Spleen (tissue), 7 donors: ENCODE measurements at regions not wholly inside any gene's neighbourhood (a gene's known extent, or its start where the extent isn't known, plus 50 kb on each side); places are given as distances from the start of the nearest gene placed in this dataset.

Experiments used
- POLR2A ChIP-seq, 3 donors: fragments of 450-650 bp; IDR thresholded peaks; one replicate each; pipeline ENCODE4 v1.5.1; 2017; ENCODE audit warnings: antibody characterized with exemption in 3 of 3, mild to moderate bottlenecking in 1 of 3
- POLR2AphosphoS5 ChIP-seq, 3 donors: sonication (generic); formaldehyde crosslinking; IDR thresholded peaks; one replicate each; pipeline ENCODE4 v1.5.1; 2017; ENCODE audit warnings: antibody characterized with exemption in 3 of 3
- TF ChIP-seq, protein P1 (sequence below), 11 experiments: fragments of 200-600 bp in 7 of 11; fragments of 450-650 bp in 4 of 11; sonication (generic) in 4 of 11; IDR thresholded peaks in 8 of 11; conservative IDR thresholded peaks in 3 of 11; 1 replicate in 7 of 11; 2 replicates in 4 of 11; pipeline versions ENCODE4 v1.4.0 to v1.8.0; 2016 to 2021; ENCODE audit warnings: antibody characterized with exemption in 11 of 11, inconsistent platforms in 4 of 11, mild to moderate bottlenecking in 1 of 11
- donor health status: DM: no; HTN: no; CAD: no; lungs with moderate emphysema.
- donor health status: DM: no; HTN: no; CAD: no.
- donor health status: DM: no; HTN: no; CAD: no.

DNA sequence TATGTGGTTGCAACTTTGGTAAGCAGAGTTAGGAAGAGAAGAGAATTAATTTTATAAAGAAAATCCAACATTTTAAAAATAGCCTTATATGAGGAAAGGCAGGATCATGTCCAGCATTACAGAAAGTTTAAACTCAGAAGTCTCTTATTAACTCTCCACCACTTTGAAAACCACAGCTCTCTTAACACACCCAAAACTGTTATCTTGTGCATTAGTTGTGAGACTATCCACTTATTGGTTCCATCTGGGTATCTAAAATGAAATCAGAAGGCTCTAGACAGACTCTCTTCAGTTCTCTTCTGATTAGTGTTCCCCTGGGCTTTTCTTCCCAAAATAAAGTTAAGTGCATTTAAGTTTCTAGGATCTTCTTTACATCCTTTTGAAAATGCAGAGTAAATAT is 251.5 kb downstream of the TXNL1 start:
- TF ChIP-seq, protein P1, sequence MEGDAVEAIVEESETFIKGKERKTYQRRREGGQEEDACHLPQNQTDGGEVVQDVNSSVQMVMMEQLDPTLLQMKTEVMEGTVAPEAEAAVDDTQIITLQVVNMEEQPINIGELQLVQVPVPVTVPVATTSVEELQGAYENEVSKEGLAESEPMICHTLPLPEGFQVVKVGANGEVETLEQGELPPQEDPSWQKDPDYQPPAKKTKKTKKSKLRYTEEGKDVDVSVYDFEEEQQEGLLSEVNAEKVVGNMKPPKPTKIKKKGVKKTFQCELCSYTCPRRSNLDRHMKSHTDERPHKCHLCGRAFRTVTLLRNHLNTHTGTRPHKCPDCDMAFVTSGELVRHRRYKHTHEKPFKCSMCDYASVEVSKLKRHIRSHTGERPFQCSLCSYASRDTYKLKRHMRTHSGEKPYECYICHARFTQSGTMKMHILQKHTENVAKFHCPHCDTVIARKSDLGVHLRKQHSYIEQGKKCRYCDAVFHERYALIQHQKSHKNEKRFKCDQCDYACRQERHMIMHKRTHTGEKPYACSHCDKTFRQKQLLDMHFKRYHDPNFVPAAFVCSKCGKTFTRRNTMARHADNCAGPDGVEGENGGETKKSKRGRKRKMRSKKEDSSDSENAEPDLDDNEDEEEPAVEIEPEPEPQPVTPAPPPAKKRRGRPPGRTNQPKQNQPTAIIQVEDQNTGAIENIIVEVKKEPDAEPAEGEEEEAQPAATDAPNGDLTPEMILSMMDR (IDR thresholded peaks at IDR 0.05 in 8 of 11, conservative IDR thresholded peaks at IDR 0.05 in 3 of 11), result no peak
- TF ChIP-seq POLR2A (IDR thresholded peaks at IDR 0.05), result no peak
- no peak for TF ChIP-seq POLR2AphosphoS5 (IDR thresholded peaks at IDR 0.05)
